ENCODE measurements at regions not wholly inside any gene's neighbourhood (a gene's known extent, or its start where the extent isn't known, plus 50 kb on each side); places are given as distances from the start of the nearest gene placed in this dataset.

DNA sequence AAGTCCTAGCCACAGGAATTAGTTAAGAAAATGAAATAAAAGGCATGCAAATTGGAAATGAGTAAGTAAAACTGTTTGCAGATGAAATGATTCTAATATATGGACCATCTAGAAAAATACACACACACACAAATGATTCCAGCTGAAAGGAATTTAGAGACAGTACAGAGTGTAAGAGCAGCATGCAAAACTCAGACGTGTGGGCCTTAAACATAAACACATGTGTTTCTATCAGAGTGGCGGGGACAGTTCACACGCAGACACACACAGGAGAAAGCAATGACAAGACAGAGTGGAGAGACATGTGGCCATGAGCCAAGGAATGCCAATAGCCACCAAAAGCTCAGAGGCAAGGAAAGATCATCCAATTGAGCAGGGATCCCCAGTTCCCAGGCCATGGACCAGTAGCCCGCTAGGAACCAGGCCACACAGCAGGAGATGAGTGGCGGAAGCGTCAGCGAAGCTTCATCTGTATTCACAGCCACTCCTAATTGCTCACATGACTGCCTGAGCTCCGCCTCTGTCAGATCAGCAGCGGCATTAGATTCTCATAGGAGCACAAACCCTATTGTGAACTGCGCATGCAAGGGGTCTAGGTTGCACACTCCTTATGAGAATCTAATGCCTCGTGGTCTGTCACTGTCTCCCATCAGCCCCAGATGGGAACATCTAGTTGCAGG is 155.4 kb downstream of the ARL4C start:
- no peak overlapping the region for H3K27ac ChIP-seq (ENCODE audit: low read depth, low read length, severe bottlenecking)
- 87 to 90% methylated on average over 9 to 11 of the region's 11 CpGs for WGBS, 2 experiments (ENCODE audit: insufficient coverage in 2 of 2)
- no peaks in the 10 kb centered on the region for H3K9me3 ChIP-seq (ENCODE audit: control insufficient read depth, low read length)
- peaks cover 6% of the 10 kb centered on the region for H3K4me1 ChIP-seq (ENCODE audit: control insufficient read depth, insufficient read depth, low read length, poor library complexity, severe bottlenecking)
- H3K4me3 ChIP-seq (ENCODE audit: extremely low read depth, insufficient read depth, low read length, poor library complexity, severe bottlenecking): no peak overlapping the region
- no peaks in the 10 kb centered on the region for H3K36me3 ChIP-seq (ENCODE audit: control insufficient read depth, insufficient read depth, low read length)

DNA sequence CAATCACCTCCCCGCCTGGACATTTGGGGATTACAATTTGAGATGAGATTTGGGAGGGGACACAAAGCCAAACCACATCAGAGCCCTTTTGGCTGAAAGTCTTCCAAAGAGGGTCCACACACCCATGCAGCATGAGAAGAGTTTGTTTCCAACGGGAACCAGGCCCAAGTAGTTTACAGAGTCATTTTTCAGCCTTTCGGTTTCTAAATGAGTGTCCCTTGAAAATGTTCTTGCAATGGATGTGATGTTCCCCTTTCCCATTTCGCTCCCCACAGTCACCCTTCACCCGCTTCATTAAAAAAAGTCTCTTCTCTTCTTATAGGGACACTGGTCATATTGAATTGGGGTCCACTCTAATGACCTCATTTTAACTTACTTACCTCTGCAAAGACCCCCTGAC is 157.4 kb downstream of the ARL4C start:
- peaks cover 16% of the 10 kb centered on the region for H3K4me1 ChIP-seq (ENCODE audit: control insufficient read depth, insufficient read depth, low read length, poor library complexity, severe bottlenecking)
- H3K36me3 ChIP-seq (ENCODE audit: control insufficient read depth, insufficient read depth, low read length): no peaks in the 10 kb centered on the region
- no peaks in the 10 kb centered on the region for H3K9me3 ChIP-seq (ENCODE audit: control insufficient read depth, low read length)
- H3K4me3 ChIP-seq (ENCODE audit: extremely low read depth, insufficient read depth, low read length, poor library complexity, severe bottlenecking): no peak overlapping the region
- H3K27ac ChIP-seq (ENCODE audit: low read depth, low read length, severe bottlenecking): no peak overlapping the region
- 95 to 96% methylated on average over 4 of the region's 5 CpGs for whole genome bisulfite sequencing, 2 experiments (ENCODE audit: insufficient coverage in 2 of 2)

DNA sequence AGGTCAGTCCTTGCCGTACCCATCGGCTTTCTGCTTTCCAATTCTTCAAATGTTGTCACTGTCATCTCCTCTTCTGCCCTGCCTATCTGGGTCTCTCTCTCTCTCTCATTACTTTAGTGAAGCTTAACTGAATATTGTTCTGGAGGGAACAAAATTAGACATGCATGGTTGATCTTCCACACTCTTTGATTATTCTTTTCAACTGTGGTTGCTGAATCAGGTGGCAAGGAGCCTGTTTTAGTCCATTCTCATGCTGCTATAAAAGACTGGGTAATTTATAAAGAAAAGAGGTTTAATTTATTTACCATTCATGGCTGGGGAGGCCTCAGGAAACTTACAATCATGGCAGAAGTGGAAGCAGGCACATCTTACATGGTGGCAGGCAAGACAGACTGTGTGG is 157.9 kb downstream of the ARL4C start:
- 80 to 90% methylated on average over 1 to 2 of the region's 2 CpGs for WGBS, 2 experiments (ENCODE audit: insufficient coverage in 2 of 2)
- Histone ChIP-seq H3K4me1 (ENCODE audit: control insufficient read depth, insufficient read depth, low read length, poor library complexity, severe bottlenecking) (peaks cover 17% of the 10 kb centered on the region), H3K36me3 (ENCODE audit: control insufficient read depth, insufficient read depth, low read length) (no peaks in the 10 kb centered on the region), H3K4me3 (ENCODE audit: extremely low read depth, insufficient read depth, low read length, poor library complexity, severe bottlenecking) (no peak overlapping the region), H3K27ac (ENCODE audit: low read depth, low read length, severe bottlenecking) (no peak overlapping the region), H3K9me3 (ENCODE audit: control insufficient read depth, low read length) (no peaks in the 10 kb centered on the region)

DNA sequence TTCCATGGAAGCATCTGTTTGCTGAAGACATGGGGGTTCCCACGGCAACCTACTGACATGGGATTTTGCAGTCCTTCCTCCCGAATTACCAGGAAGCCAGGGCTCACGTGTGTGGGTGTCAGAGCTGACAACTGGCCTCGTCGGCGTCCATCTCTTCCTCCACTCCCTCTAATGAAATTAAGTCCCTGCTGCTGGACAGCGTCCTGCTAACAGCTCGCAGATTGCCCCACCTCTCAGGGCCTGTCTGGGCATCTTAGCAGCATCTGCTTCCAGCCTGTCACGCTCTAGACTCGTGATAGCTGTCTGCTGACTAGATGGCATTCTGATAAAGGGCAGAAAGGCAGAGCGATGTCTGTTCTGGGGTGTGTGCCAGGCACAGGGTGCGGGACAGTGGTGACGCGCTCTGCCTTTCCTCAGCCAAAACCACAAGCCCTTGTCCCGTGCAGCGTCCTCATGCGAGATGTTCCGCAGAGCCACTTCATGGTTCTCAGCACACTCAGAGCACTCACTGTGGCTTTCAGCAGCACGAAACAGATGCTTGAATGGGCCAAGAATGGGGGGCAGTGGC is 161.1 kb downstream of the ARL4C start:
- H3K4me3 ChIP-seq (ENCODE audit: extremely low read depth, insufficient read depth, low read length, poor library complexity, severe bottlenecking): no peak overlapping the region

DNA sequence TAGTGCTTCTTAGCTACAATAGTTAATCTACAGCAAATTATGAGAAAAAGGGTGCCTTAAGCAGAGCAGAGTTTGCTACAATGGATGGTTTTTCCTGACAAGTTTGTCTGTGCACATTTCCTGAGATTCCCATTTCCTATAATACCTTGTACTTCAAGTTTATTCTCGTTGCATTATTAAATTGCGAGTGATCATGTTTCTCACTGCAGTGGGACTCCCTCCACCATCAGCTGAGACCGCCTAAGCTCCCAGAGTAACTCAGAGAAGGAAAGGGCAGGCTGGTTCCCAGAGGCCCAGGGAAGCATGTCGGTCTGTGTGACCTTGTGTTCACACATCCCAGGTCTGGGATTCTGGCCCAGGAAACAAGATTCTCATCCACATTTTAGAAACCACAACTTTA is 162.1 kb downstream of the ARL4C start:
- H3K27ac ChIP-seq (ENCODE audit: low read depth, low read length, severe bottlenecking): peak overlapping the region; percentile 87
- no peaks in the 10 kb centered on the region for H3K9me3 ChIP-seq (ENCODE audit: control insufficient read depth, low read length)
- no peak overlapping the region for H3K4me3 ChIP-seq (ENCODE audit: extremely low read depth, insufficient read depth, low read length, poor library complexity, severe bottlenecking)
- H3K4me1 ChIP-seq (ENCODE audit: control insufficient read depth, insufficient read depth, low read length, poor library complexity, severe bottlenecking): peaks cover 22% of the 10 kb centered on the region
- no peaks in the 10 kb centered on the region for H3K36me3 ChIP-seq (ENCODE audit: control insufficient read depth, insufficient read depth, low read length)
- 89 to 95% methylated on average over 3 to 4 of the region's 4 CpGs for WGBS, 2 experiments (ENCODE audit: insufficient coverage in 2 of 2)

More for the DNA sequence above, 161.1 kb downstream of the ARL4C start:
- H3K4me1 ChIP-seq (ENCODE audit: control insufficient read depth, insufficient read depth, low read length, poor library complexity, severe bottlenecking): peaks cover 22% of the 10 kb centered on the region
- H3K9me3 ChIP-seq (ENCODE audit: control insufficient read depth, low read length): no peaks in the 10 kb centered on the region
- peak overlapping the region; percentile 87 for H3K27ac ChIP-seq (ENCODE audit: low read depth, low read length, severe bottlenecking)
- WGBS, 2 experiments (ENCODE audit: insufficient coverage in 2 of 2): 66 to 80% methylated on average over 16 to 19 of the region's 19 CpGs
- H3K36me3 ChIP-seq (ENCODE audit: control insufficient read depth, insufficient read depth, low read length): no peaks in the 10 kb centered on the region

DNA sequence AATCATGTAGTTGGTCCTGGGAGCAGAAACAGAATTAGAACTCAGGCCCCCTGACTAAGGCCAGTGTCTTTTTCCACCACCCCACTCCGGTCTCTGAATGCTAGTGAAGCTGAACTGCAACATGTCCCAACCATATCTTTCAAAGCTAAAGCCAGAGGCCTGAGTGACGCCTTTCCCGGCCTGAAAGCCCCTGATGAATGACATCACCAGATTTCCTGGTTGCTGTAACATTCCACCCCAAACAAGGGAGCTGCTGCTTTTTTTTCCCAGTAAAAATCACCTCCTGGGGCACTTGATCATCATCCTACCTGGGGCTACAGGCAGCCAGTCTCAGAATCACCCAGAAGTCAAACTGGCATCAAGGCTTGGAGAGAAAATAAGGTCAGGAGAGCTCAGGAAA is 162.7 kb downstream of the ARL4C start:
- no peak overlapping the region for H3K4me3 ChIP-seq (ENCODE audit: extremely low read depth, insufficient read depth, low read length, poor library complexity, severe bottlenecking)
- H3K36me3 ChIP-seq (ENCODE audit: control insufficient read depth, insufficient read depth, low read length): no peaks in the 10 kb centered on the region
- no peaks in the 10 kb centered on the region for H3K9me3 ChIP-seq (ENCODE audit: control insufficient read depth, low read length)
- 13 to 30% methylated on average over 2 to 3 of the region's 3 CpGs for WGBS, 2 experiments (ENCODE audit: insufficient coverage in 2 of 2)
- H3K27ac ChIP-seq (ENCODE audit: low read depth, low read length, severe bottlenecking): peak overlapping the region; percentile 87
- peaks cover 22% of the 10 kb centered on the region for H3K4me1 ChIP-seq (ENCODE audit: control insufficient read depth, insufficient read depth, low read length, poor library complexity, severe bottlenecking)

DNA sequence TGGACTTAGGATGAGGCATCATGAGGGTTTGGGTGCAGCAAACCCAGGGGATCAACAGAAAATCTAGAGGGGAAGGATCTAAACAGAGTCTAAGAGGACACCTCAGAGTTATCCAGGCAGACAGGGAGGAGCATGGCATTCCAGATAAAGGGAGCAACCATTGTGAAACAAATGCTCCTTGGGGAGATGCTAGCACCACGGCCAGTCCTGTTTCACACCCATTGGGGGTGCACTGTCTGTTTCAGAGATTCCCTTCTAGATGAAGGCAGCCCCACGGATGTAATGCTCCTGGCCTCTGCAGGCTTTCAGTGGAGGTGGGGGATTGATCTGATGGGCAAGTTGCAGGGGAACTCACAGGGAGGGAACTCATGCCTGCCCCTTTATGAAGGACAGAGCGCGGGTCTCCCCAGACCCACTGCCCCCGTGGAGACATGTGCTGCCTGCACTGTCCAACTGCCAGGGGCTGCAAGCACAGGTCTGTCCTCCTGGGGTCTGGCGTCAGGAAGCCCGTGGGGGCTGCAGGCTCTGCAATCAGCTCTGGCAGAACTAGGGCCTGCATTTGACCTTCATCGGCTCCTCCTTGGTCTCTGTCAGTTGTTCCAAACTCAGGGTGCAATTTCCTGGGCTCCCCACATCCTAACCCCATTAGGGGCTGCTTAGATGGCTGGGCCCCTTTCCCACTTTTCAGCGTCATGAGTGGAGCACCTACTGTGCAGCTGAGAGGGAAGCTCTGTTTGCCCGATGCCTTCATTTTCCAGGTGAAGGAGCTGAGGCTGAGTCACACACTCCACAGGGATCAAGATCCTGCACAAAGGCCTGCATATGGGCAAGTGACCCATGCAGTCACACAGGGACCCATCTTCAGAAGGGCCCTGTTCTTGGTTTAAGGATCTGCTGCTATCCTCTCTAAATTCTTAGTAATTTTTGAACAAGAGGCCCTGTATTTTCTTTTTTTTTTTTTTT is 163.4 kb downstream of the ARL4C start:
- H3K4me3 ChIP-seq (ENCODE audit: extremely low read depth, insufficient read depth, low read length, poor library complexity, severe bottlenecking): no peak overlapping the region
- no peaks in the 10 kb centered on the region for H3K36me3 ChIP-seq (ENCODE audit: control insufficient read depth, insufficient read depth, low read length)
- WGBS, 2 experiments (ENCODE audit: insufficient coverage in 2 of 2): 77 to 81% methylated on average over 8 to 9 of the region's 10 CpGs
- no peaks in the 10 kb centered on the region for H3K9me3 ChIP-seq (ENCODE audit: control insufficient read depth, low read length)
- H3K4me1 ChIP-seq (ENCODE audit: control insufficient read depth, insufficient read depth, low read length, poor library complexity, severe bottlenecking): peaks cover 22% of the 10 kb centered on the region
- peak overlapping the region; percentile 87 for H3K27ac ChIP-seq (ENCODE audit: low read depth, low read length, severe bottlenecking)

DNA sequence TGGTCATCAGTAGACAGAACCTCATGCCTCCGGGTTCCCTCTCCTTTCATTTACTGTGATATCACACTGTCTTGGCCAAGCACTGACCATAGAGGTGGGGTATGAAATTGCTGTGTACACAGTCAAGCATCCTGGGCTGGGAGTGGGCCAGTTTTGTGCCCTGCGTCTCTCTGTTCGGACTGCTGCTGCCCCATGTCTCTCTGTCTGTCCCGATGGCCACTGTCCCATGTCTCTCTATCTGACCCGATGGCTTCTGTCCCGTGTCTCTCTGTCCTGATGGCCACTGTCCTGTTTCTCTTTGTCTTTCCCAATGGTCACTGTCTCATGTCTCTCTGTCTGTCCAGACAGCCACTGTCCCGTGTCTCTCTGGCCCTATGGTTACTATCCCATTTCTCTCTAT is 164.9 kb downstream of the ARL4C start:
- Histone ChIP-seq H3K4me1 (ENCODE audit: control insufficient read depth, insufficient read depth, low read length, poor library complexity, severe bottlenecking) (peaks cover 22% of the 10 kb centered on the region), H3K27ac (ENCODE audit: low read depth, low read length, severe bottlenecking) (no peak overlapping the region), H3K9me3 (ENCODE audit: control insufficient read depth, low read length) (no peaks in the 10 kb centered on the region), H3K36me3 (ENCODE audit: control insufficient read depth, insufficient read depth, low read length) (no peaks in the 10 kb centered on the region), H3K4me3 (ENCODE audit: extremely low read depth, insufficient read depth, low read length, poor library complexity, severe bottlenecking) (no peak overlapping the region)
- 85 to 93% methylated on average over 6 to 7 of the region's 7 CpGs for WGBS, 2 experiments (ENCODE audit: insufficient coverage in 2 of 2)

DNA sequence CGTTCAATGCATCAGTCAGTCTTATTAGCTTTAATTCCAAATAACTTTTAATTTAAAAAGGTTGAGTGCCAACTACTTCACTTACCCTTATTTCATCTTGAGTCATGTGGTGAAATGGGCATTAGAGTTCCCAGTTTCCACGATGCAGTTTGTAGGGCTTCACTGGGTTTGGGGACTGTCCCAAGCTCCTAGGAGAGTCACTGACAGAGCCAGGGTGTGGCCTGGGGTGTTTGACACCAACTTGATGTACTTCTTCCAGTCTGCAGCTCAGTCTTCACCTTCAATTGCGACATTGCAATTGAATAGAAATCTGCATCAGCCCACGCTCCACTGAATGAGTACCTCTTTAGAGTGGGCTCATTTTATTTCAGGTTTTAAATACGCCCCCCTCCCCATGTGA is 165.3 kb downstream of the ARL4C start:
- Histone ChIP-seq H3K4me1 (ENCODE audit: control insufficient read depth, insufficient read depth, low read length, poor library complexity, severe bottlenecking) (peaks cover 22% of the 10 kb centered on the region), H3K27ac (ENCODE audit: low read depth, low read length, severe bottlenecking) (no peak overlapping the region), H3K9me3 (ENCODE audit: control insufficient read depth, low read length) (no peaks in the 10 kb centered on the region), H3K36me3 (ENCODE audit: control insufficient read depth, insufficient read depth, low read length) (no peaks in the 10 kb centered on the region), H3K4me3 (ENCODE audit: extremely low read depth, insufficient read depth, low read length, poor library complexity, severe bottlenecking) (no peak overlapping the region)
- 94 to 100% methylated on average over 2 to 4 of the region's 5 CpGs for WGBS, 2 experiments (ENCODE audit: insufficient coverage in 2 of 2)

DNA sequence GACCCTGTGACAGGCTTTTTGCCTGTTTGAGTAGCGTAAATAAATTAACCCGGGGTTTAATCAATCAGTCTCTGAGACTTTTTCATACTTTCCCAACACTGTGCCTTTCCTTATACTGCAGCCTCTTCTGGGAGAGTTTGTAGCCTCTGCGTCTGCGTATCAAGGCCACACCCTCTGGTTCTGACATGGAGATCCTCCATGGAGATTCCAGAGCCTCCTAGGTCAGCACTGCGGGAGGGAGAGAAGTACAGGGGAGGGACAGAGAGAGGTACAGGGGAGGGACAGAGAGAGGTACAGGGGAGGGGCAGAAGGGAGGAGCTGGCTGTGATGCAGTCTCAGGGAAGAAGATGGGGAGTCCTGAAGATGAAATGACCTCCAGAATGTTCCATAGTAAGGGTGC is 166.0 kb downstream of the ARL4C start:
- WGBS, 2 experiments (ENCODE audit: insufficient coverage in 2 of 2): 59 to 69% methylated on average over 3 of the region's 5 CpGs
- Histone ChIP-seq H3K27ac (ENCODE audit: low read depth, low read length, severe bottlenecking) (no peak overlapping the region), H3K9me3 (ENCODE audit: control insufficient read depth, low read length) (no peaks in the 10 kb centered on the region), H3K36me3 (ENCODE audit: control insufficient read depth, insufficient read depth, low read length) (no peaks in the 10 kb centered on the region), H3K4me1 (ENCODE audit: control insufficient read depth, insufficient read depth, low read length, poor library complexity, severe bottlenecking) (peaks cover 22% of the 10 kb centered on the region), H3K4me3 (ENCODE audit: extremely low read depth, insufficient read depth, low read length, poor library complexity, severe bottlenecking) (no peak overlapping the region)
